HG03521 (cell line): ENCODE measurements at regions not wholly inside any gene's neighbourhood (a gene's known extent, or its start where the extent isn't known, plus 50 kb on each side); places are given as distances from the start of the nearest gene placed in this dataset.

Experiments
- ATAC-seq: cut with Tn5 transposase; IDR thresholded peaks from one replicate; pipeline ENCODE4 v1.9.1; 2021; ENCODE audit warnings: mild to moderate bottlenecking, moderate library complexity; ENCODE audit not compliant: unreplicated experiment

GRCh38 chr2:16507655-16508489, 157.8 kb downstream of the CYRIA start:
- ATAC-seq = no peak

- ATAC-seq = no peak
These were observed 159.3 kb downstream of the CYRIA start for GRCh38 chr2:16506366-16506765.

GRCh38 chr2:16496426-16497388, 168.9 kb downstream of the CYRIA start:
- ATAC-seq = no peak

GRCh38 chr2:16495509-16496208, 170.0 kb downstream of the CYRIA start:
- no peak for ATAC-seq

GRCh38 chr2:16494836-16495508, 170.7 kb downstream of the CYRIA start:
- ATAC-seq = no peak

GRCh38 chr2:16493788-16494187, 171.8 kb downstream of the CYRIA start:
- no peak for ATAC-seq

GRCh38 chr2:16487686-16488085, 177.9 kb downstream of the CYRIA start:
- no peak for ATAC-seq

GRCh38 chr2:16485251-16485650, 180.4 kb downstream of the CYRIA start:
- ATAC-seq = no peak

GRCh38 chr2:16482460-16482859, 183.2 kb downstream of the CYRIA start:
- ATAC-seq = no peak

- ATAC-seq = no peak
These were observed 184.3 kb downstream of the CYRIA start for GRCh38 chr2:16481351-16481750.

GRCh38 chr2:16479721-16480120, 185.9 kb downstream of the CYRIA start:
- ATAC-seq = no peak

- no peak for ATAC-seq
These were observed 187.0 kb downstream of the CYRIA start for GRCh38 chr2:16478434-16479210.

GRCh38 chr2:16477648-16478047, 188.0 kb downstream of the CYRIA start:
- ATAC-seq = no peak

GRCh38 chr2:16476866-16477265, 188.8 kb downstream of the CYRIA start:
- no peak for ATAC-seq

GRCh38 chr2:16475986-16476567, 189.6 kb downstream of the CYRIA start:
- no peak for ATAC-seq

GRCh38 chr2:16475586-16475985, 190.0 kb downstream of the CYRIA start:
- ATAC-seq = no peak

- ATAC-seq = no peak
These were observed 192.1 kb downstream of the CYRIA start for GRCh38 chr2:16473575-16473974.

GRCh38 chr2:16470936-16471490, 194.6 kb downstream of the CYRIA start:
- ATAC-seq = no peak

GRCh38 chr2:16466821-16467151, 198.8 kb downstream of the CYRIA start:
- no peak for ATAC-seq
